ENCODE measurements at regions not wholly inside any gene's neighbourhood (a gene's known extent, or its start where the extent isn't known, plus 50 kb on each side); places are given as distances from the start of the nearest gene placed in this dataset.

DNA sequence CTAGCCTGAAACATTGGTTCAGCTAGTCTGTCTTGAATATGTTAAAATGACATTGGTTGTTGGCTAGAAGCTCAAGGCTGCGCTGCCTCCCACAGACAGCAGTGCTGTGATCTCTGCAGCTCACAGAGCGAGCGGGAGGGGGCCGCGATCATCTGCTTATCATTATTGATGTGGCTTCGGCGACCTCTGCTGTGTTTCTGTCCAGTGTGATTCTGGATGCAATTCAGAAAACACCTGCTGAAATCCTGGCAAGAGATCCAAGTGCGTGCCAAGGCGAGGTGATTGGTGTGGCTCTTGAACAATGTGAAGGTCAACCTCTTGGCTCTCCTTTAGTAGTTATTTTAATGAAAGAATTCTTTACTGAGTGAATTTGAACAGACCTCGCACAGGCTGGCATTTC, 142.3 kb upstream of the SASH1 start:
- DNase-seq (ENCODE audit: low read depth in 2 of 2): peak in 1 of 2 donors; percentile 50

DNA sequence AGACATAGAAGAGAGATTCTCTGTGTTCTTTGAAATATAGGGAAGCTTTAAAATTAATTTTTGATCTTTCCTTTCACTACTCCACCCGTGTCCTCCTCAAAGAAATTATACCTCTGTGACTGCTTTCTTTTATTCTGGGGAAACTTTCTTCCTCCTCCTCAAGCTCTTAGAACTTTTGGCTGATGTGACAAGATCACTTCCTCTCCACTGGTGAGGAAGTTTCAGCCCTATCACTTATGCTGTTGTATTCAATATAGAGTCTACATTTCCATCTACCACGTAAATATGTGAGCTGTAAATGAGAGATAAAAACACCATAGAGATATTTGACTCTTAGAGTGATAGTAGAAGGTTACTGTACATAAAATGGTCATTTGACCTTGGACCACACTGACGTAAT, 141.9 kb upstream of the SASH1 start:
- DNase-seq (ENCODE audit: low read depth in 2 of 2): no peak

DNA sequence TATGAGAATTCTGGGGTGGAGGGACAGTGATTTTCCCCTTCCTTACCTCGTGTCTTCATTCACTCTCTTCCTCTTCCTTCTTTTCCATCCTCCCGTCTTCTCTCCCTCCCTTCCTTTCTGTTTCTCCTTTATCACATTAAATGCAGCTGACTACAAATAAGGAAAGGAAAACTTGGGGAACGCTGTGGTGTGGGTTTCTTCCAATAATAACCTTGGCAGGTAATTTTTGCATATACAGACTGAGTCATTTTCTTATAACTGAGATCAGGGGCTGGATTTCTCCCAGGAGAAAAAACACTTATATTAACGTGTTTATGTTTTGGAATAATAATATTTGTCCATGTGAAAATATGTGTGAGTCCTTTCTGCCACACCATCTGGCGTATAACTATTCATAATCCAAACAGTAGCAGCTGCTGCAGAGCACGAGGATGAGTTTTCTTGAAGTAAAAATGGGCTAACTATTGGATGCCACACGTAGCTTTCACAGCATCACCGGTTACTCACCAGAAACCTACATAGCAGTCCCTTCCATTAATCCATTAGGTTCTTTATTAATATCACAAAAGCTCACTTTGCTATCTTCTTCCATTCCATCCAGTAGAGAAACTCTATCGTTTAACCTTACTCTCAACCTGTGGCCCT, 139.2 kb upstream of the SASH1 start:
- no peak for DNase-seq (ENCODE audit: low read depth in 2 of 2)

DNA sequence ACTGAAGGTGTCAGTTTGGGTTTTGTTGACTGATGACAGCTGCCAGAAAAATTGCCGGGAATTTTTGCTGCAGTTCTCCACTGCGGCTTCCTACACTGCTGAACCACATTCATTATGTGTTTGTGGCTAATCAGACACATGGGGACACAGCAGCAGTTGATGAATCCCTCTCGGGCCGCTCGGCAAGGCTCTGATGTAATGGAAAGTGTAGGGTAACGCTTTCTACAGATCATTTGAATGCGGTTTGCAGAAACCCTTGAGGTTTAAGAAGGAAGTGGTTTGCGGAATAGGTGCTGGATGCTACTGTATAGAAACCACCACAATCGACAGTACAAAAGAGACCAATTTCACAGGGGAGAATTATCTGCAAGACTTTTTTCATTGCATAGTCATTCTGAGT, 138.7 kb upstream of the SASH1 start:
- DNase-seq (ENCODE audit: low read depth in 2 of 2): no peak

DNA sequence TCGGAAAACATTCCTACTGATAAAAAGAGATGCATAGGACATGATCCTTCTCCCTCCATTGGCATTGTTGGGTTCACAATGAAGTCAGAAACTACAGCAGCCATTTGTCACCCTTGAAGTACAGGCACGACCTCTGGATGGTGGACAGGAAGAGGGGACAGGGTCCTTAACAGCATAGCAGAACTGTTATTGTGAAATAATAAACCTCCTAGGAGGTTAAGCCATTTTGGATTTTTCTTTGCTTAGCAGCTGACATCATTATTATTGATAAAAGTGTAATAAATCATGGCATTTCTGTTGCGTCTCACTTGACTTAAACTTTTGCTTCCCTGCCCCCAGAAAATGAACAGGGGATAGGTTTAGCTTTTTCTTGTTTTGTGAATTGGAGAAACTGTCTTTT, 134.3 kb upstream of the SASH1 start:
- no peak for DNase-seq (ENCODE audit: low read depth in 2 of 2)

DNA sequence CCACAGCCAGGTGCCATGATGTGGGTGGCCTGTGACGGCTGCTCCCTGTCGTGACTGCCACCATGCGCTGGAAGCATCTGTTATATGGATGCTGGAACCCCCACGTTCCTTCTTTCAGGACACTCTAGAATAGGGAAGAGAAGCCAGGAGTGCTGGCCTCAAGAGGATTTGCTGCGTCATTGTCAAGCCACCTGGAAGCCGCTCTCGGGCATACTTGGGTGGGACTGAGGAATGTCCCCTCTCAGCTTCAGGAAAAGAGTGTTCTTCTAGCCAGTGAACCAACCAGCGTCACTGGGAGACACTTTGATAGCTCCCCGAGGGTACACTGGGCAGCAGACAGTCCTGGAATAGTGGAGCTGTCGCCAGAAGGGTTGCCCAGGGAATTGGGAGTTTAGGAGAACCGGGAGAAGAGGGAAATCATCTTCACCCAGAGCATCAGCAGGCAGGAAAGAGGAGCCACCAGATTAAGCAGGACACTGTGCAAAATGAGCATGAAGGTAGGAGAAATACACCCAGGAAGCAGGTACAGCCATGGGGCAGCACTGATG, 130.8 kb upstream of the SASH1 start:
- no peak for DNase-seq (ENCODE audit: low read depth in 2 of 2)

DNA sequence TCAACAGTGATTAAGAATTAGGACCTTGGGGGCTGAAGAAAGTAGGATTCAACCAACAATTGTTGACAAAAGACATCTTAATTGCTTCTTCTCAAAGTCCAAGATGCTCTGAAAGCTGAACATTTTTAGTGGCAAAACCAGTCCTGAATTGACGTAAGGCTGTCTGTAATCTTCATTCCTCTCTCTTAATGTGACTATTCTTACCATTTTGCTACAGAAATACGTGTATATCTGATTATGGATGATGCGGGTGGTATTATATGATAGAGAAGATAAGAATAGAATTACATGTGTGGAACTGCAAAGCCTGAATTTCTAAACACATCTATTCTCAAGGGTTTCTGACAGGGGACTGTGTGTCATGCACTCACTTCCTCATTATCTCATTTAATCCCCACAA, 130.3 kb upstream of the SASH1 start:
- DNase-seq (ENCODE audit: low read depth in 2 of 2): no peak

DNA sequence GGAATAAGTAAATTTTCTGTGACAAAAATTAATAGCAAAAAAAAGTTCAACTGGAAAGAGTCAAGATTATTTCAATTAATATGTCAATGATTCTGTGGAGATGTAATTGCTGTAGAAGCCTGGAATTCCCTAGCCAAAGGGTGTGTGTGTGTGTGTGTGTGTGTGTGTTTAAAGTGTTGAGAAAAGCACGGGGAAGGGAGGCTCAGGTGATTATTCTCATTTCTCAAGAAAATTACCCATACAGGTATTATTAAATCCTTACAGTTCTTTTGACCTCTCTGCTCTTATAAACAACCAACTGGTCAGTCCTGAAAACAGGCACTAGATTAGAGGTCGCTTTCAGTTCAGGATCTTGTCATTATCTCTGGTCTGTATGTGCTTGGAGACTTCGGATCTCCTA, 129.3 kb upstream of the SASH1 start:
- no peak for DNase-seq (ENCODE audit: low read depth in 2 of 2)

DNA sequence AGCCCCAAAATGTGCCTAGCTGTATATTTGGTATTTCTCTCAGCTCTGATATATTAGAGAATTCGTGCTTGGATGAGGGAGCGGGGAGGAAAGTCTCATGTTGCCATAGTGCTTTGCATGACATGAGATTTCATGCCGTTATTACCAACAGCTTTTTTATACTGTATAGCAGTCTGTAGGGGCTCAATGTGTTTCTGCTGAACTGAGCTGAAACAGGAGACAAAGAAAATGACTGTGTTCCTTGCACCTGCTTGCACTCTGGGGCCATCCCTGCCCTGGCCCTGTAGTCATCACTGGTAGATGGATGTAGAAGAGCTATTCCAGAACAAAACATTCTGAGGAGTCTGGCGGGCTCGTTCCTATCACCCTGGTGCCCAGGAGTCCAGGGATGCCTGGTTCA, 128.0 kb upstream of the SASH1 start:
- DNase-seq (ENCODE audit: low read depth in 2 of 2): no peak

DNA sequence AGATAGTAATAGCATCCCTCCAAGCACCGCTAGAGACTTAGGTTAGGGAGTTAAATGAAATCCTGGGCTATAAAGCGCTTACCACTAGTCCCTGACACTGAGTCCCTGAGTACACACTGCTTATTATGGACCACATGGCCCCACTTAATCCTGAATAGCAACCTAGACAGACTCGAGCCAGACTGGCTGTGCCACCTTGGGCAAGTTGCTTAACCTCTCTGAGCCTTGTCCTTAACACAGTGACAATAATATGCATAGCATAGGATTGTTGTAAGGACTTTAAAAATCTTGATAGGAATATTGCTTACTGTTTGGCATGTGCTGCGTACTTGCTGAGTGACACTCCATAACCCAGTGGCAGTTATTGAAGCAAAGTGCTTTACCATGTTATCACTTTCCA, 125.6 kb upstream of the SASH1 start:
- no peak for DNase-seq (ENCODE audit: low read depth in 2 of 2)

DNA sequence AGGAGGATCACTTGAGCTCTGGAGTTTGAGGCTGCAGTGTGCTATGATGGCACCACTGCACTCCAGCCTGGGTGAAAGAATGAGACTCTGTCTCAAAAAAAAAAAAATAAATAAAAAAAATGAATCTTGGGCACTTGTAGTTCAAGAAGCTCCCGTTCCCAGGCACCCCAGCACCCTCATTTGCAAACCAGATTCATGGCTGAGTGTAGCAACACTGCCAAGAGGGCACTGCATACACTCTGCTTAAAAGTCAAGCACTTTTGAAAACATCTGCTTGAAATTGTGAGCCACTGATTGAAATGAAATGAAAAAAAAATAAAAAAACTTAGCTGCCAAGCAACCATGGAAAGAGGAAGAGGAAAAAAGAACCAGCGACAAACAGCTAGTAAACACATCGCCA, 124.7 kb upstream of the SASH1 start:
- DNase-seq (ENCODE audit: low read depth in 2 of 2): no peak

DNA sequence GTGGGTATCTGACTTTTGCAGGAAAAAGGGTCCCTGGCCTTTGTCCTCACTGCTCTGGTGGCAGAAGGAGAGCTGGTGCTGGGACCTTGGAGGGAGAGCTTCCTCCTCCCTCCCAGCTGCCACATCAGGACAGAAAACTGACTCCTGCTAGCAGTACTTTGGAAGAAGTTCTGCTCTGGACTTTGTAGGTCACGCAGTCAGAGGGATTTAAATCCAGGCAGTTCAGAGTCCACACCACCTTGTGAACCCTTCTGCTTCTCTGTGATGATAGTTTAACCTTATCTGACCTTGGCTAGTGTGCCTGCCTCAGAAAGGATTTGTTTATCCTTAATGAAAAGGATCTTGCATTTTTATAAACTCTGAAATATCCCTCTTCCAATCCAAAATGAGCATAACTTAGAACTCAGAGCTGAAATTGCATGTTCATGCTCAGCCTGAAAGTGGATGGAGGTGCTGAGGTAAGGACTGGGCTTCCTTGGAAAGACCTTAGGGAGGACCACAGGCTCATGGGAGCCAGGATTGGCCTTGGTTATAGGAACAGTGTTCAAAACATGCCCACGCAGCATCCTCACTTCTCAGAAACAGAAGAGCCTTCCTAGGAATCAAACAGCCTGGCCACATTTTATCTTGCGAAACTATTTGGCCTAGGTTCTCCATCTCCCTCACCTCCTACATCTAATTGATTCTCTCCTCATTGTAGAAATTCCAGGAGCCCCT, 123.9 kb upstream of the SASH1 start:
- DNase-seq (ENCODE audit: low read depth in 2 of 2): no peak

DNA sequence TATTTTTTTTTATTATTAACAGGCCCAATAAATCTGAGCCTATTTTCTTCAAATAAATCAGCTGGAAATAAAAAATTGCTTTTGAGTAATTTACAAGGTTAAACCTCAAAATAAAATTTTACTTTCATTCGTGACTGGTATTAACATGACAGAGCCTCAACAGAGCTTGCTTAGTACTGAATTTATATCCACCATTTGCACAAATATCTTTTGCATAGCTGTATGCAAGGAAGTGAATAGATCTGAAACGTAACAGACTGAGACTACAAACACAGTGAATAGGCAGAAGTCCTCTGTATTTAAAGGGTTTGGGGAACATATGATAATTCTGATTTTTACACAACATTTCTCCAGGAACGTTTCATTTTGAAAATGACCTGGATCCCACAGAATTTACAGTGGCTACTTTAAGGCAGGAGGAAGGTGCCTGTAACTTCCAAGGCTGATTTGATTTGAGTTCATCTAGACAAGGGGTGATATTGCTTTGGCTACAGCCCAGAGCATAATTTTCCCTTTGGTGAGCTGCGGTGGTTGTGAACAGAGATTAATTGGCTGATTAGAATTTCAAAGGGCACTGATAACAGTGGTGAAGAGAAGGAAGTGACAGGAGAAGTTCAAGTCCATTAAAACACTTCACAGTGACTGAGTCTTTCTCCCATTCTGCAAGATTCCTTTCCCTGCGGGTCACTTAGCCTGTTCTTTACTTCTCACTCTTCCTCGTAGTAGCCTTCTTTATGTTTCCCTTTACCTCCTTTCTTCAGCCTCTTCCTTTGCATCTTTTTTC, 121.2 kb upstream of the SASH1 start:
- DNase-seq (ENCODE audit: low read depth in 2 of 2): no peak

DNA sequence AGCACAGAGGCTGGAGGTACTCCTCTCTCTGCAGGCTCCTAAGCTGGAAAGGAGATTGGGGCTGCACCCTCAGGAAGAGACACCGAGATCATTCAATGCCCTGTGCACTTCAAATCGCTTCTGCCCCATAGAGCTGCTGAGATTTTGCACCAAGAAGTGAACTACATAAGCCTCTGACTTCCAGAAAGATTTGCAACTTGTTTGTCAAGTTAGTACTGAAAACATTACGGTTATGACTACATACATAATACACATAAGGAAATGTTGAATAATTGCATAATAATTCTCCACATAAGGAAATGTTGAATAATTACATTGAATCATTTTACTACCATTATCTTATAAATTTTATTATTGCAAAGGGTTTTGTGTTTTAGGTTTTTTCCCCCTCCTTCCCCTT, 120.3 kb upstream of the SASH1 start:
- DNase-seq (ENCODE audit: low read depth in 2 of 2): no peak

DNA sequence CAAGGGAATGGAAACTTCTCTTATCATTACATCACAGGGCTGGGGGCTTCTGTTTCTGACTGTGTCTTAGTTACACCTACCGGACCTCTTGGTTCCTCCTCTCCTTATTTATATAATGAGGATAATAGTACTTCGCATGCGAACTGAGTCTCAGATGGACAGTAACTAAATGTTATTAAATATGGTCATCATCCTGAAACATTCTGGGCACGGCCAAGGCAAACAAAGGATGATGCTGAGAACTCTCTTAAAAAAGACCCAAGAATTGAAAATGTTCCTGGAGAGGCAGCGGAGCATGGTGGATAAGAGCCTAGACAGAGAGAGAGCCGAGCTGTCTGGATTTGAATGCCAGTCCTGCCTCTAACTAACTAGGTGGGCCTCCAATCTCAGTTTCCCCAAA, 119.8 kb upstream of the SASH1 start:
- no peak for DNase-seq (ENCODE audit: low read depth in 2 of 2)

DNA sequence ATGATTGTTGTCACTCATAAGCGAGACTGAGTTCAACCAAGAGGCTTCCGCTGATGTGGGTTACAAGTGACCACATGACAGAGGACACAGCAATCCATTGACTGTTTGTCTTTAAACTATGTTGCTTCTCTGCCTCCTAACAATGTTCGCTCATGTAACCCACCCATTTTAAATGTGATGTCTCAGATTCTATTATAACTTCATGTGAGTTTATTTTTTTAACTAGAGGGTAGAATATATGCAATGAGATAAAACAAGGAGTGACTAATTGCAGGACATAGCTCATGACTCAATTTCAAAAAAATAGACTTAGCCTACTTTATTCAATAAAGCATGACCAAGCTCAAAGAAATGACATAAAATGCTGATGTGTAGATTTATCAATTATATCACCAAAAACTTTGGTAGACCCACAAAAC, 119.2 kb upstream of the SASH1 start:
- no peak for DNase-seq (ENCODE audit: low read depth in 2 of 2)

DNA sequence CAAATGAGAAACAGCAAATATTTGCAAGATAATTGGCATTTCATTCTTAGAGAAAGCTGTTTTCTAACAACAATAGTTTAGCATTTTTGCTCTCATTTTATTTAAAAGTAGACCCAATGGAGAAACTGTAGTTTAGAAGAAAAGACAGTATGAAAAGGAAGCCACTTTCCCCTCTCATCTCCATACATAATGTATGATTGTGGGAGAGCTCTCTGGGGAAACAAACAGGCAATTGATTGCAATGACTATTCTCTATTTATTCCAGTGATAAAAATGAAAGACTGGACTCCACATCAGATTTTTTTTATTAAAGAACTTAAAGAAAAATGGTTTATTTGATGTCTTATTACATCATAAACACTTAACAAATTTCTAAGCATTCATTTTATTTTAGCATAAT, 116.8 kb upstream of the SASH1 start:
- DNase-seq (ENCODE audit: low read depth in 2 of 2): no peak

DNA sequence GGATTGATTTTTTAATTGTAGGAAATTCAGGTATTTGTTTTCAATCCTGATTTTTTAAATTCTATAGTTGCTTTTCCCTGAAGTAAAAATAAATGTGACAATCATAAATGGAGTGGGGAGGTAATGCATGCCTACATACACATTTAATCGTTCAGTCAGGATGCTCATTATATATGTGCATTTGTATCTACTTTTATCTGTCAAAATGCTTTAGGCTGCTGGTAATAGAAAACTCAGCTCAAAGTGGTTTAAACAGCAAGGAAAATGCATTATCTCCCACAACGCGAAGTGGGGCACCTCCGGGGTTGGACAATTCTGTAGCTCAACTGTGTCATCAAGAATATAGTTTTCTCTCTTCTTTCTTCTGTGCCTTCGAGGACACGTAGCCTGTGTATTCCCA, 116.4 kb upstream of the SASH1 start:
- DNase-seq (ENCODE audit: low read depth in 2 of 2): no peak

DNA sequence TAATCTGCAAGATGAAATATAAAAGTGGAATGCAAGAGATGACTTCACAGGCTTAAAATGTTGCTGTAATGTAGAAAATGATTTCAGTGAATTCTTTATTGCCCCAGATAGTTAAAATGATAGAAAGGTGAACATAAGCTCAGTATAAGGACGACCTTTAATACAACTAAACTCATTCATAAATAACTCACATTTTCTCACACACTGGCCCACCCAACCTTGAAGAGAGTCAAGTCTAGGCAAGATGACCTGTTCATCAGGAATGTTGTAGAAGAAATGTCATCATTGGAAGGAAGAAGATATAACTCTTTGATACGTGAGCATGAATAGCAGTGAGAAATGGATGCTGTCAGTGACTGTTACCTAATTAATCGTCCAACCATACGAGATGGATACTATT, 111.1 kb upstream of the SASH1 start:
- no peak for DNase-seq (ENCODE audit: low read depth in 2 of 2)

DNA sequence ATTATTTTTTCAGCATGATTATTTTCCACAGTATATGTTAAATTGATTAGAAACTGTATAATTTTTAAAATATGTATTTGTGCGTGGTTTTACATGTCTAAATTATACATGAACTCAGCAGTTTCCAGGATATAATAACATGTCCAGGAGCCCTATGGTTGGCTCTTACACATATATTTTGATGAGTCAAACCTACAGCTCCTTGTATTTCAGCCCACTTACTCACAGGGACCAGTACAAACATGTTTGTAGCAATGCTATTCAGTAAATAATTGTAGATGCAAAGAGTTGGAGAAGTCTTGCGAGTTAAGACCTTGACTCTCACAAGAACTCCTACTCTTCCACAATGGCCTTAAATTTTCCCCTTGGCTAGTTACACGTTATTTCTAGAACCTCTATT, 107.2 kb upstream of the SASH1 start:
- no peak for DNase-seq (ENCODE audit: low read depth in 2 of 2)

DNA sequence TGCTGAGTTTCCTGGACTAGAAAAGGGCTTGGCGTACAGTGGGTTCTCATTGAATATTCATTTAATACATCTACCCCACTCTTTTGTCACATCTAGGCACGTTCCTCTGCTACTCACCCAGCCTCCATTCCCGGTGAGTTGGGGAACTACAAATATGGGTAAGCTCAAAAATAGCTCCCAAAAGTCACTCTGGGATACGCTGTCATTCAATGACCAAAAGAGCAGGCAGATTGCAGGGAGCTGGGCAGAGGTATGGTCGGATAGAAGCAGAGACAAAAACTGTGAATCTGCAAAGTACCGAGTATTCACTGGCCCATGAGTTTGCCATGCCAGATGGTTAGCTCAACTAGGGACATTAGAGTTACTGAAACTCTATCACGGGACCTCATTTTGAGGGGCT, 103.9 kb upstream of the SASH1 start:
- no peak for DNase-seq (ENCODE audit: low read depth in 2 of 2)

DNA sequence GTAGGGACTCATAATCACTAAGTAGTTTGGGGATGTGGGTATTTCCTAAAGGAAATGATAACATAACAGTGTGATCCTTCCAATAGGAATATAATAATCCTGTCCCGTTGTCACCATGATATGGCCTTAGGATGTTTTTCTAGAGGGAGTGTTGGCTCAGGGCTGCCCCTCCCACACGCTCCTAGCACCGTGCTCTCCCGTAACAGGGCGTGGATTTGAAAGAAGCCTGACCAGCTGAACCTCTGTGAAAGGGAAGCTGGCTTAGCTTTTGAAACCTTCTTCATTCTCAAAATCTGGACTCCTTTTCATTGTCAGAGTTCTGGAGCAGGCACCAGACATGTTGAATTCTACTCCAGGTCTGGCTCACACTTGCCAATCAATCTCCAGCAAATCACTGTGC, 103.4 kb upstream of the SASH1 start:
- peak in 1 of 2 donors; percentile 11 for DNase-seq (ENCODE audit: low read depth in 2 of 2)

All from dermis microvascular lymphatic vessel endothelial cell (primary cell).